ENCODE measurements at regions not wholly inside any gene's neighbourhood (a gene's known extent, or its start where the extent isn't known, plus 50 kb on each side); places are given as distances from the start of the nearest gene placed in this dataset.

DNA sequence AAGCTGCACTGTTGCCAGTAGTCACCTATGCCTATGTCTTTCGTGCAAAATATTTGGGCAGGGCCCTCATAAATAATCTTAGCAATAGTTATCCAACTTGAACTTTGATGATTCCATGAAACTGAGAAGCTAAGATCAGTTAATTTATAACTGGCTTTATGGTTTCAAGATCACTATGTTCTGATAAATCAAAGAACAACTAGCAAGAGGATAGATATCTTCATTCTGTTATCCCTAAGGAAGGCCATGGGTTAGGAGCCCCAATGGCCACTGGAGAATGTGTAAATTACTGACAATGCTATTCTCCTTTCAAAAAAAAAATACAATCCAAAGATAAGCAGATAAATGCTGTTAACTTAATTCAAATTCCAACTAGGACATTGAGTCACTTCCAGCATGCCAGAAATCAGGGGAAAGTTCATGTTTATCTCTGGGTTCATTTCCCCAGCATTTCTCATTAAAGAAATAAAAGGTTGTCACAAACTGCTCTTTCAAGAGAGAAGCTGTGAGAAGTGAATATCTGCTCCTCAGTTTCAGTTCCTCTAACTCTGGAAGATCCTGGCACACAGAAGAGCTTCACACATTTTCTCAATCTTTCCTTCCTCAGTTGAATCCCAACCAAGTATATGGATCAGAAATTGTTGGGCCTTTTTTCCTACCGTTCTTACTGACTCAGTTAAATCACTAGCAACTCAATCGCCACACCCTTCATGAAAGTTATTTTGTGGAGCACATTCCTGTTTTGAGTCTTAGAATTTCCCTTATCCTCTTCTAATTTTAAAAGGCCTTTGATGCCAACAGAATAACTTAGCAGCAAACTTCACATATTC lies 59.6 kb upstream of the SLC1A1 start:
- H3K79me2 ChIP-seq (replicated peaks; ENCODE audit: insufficient read depth, low read length): no peaks in the 10 kb centered on the region
- H2AFZ ChIP-seq (ENCODE audit: low read depth, low read length): no peak overlapping the region
- H3K4me2 ChIP-seq (ENCODE audit: low read length): no peak overlapping the region
- H3K27ac ChIP-seq (ENCODE audit: low read length): no peak overlapping the region
- TF ChIP-seq, protein P1, sequence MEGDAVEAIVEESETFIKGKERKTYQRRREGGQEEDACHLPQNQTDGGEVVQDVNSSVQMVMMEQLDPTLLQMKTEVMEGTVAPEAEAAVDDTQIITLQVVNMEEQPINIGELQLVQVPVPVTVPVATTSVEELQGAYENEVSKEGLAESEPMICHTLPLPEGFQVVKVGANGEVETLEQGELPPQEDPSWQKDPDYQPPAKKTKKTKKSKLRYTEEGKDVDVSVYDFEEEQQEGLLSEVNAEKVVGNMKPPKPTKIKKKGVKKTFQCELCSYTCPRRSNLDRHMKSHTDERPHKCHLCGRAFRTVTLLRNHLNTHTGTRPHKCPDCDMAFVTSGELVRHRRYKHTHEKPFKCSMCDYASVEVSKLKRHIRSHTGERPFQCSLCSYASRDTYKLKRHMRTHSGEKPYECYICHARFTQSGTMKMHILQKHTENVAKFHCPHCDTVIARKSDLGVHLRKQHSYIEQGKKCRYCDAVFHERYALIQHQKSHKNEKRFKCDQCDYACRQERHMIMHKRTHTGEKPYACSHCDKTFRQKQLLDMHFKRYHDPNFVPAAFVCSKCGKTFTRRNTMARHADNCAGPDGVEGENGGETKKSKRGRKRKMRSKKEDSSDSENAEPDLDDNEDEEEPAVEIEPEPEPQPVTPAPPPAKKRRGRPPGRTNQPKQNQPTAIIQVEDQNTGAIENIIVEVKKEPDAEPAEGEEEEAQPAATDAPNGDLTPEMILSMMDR (IDR thresholded peaks at IDR 0.05; ENCODE audit: poor library complexity, severe bottlenecking): no peak
- no peak for TF ChIP-seq POLR2AphosphoS5 (IDR thresholded peaks at IDR 0.05)
- TF ChIP-seq SMC3 (conservative IDR thresholded peaks at IDR 0.05; ENCODE audit: poor library complexity): no peak
- no peaks in the 10 kb centered on the region for H4K20me1 ChIP-seq (ENCODE audit: insufficient read depth)
- H3K36me3 ChIP-seq (ENCODE audit: insufficient read depth, low read length): no peaks in the 10 kb centered on the region
- H3K27me3 ChIP-seq (ENCODE audit: insufficient read depth, low read depth, low read length): no peaks in the 10 kb centered on the region
- no peaks in the 10 kb centered on the region for H3K9me2 ChIP-seq (ENCODE audit: insufficient read depth, low read length)
- no peak overlapping the region for H3K4me3 ChIP-seq (ENCODE audit: low read length)
- no peaks in the 10 kb centered on the region for H3K9me3 ChIP-seq (ENCODE audit: low read length)
- H3K9ac ChIP-seq (ENCODE audit: low read length): no peak overlapping the region
- no peaks in the 10 kb centered on the region for H3F3A ChIP-seq (ENCODE audit: insufficient read depth, low read length, poor library complexity, severe bottlenecking)

DNA sequence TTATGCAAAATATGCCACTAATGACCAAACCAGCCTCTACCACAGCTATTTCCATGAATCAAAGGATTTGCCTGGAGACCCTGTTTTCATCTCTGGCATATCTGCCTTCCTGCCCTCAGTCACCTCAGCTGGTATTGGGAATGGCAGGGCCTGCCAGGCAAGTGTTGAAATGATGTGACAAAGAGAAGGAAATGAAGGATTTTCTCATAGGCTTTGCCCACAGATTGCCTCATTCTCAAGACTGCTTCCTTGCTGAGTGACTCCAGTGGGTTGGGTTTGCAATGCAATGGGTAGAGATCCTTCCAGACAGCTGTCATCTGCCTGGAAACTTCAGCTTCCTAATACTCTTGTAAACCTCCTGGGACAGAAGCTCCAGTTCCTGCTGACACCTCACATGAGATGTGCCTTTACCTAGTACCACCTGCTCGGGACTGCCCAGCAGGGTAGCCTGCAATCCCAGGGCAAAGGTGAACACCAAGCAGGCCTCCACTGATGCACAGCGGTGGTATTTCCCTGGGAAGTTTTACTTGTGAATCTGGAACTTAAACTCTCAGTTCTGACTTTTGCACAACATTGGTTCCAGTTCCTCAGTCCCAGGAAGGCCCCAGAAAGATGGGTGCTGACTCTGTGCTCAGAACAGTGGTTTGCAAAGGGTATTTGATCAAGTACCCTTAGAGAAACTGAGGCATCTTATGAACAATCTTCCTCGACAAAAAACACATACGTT lies 64.8 kb upstream of the SLC1A1 start:
- Histone ChIP-seq H3K9me3 (ENCODE audit: low read length) (no peaks in the 10 kb centered on the region), H3F3A (ENCODE audit: insufficient read depth, low read length, poor library complexity, severe bottlenecking) (no peaks in the 10 kb centered on the region), H3K4me3 (ENCODE audit: low read length) (no peak overlapping the region), H3K27ac (ENCODE audit: low read length) (no peak overlapping the region), H3K4me2 (ENCODE audit: low read length) (no peak overlapping the region), H3K9me2 (ENCODE audit: insufficient read depth, low read length) (no peaks in the 10 kb centered on the region), H3K79me2 (replicated peaks; ENCODE audit: insufficient read depth, low read length) (no peaks in the 10 kb centered on the region), H3K27me3 (ENCODE audit: insufficient read depth, low read depth, low read length) (no peaks in the 10 kb centered on the region), H3K9ac (ENCODE audit: low read length) (no peak overlapping the region), H4K20me1 (ENCODE audit: insufficient read depth) (no peaks in the 10 kb centered on the region), H2AFZ (ENCODE audit: low read depth, low read length) (no peak overlapping the region), H3K36me3 (ENCODE audit: insufficient read depth, low read length) (no peaks in the 10 kb centered on the region)
- TF ChIP-seq SMC3 (conservative IDR thresholded peaks at IDR 0.05; ENCODE audit: poor library complexity) (no peak), EZH2 (IDR thresholded peaks at IDR 0.05; ENCODE audit: borderline replicate concordance, insufficient read depth, low read length, poor library complexity, severe bottlenecking) (no peak), RAD21 (conservative IDR thresholded peaks at IDR 0.05) (no peak), TAF1 (IDR thresholded peaks at IDR 0.05; ENCODE audit: low read depth) (no peak), POLR2AphosphoS5 (IDR thresholded peaks at IDR 0.05) (no peak), MXI1 (conservative IDR thresholded peaks at IDR 0.05; ENCODE audit: poor library complexity, severe bottlenecking) (no peak), EP300 (conservative IDR thresholded peaks at IDR 0.05; ENCODE audit: poor library complexity, severe bottlenecking) (no peak)
- TF ChIP-seq, protein P2, sequence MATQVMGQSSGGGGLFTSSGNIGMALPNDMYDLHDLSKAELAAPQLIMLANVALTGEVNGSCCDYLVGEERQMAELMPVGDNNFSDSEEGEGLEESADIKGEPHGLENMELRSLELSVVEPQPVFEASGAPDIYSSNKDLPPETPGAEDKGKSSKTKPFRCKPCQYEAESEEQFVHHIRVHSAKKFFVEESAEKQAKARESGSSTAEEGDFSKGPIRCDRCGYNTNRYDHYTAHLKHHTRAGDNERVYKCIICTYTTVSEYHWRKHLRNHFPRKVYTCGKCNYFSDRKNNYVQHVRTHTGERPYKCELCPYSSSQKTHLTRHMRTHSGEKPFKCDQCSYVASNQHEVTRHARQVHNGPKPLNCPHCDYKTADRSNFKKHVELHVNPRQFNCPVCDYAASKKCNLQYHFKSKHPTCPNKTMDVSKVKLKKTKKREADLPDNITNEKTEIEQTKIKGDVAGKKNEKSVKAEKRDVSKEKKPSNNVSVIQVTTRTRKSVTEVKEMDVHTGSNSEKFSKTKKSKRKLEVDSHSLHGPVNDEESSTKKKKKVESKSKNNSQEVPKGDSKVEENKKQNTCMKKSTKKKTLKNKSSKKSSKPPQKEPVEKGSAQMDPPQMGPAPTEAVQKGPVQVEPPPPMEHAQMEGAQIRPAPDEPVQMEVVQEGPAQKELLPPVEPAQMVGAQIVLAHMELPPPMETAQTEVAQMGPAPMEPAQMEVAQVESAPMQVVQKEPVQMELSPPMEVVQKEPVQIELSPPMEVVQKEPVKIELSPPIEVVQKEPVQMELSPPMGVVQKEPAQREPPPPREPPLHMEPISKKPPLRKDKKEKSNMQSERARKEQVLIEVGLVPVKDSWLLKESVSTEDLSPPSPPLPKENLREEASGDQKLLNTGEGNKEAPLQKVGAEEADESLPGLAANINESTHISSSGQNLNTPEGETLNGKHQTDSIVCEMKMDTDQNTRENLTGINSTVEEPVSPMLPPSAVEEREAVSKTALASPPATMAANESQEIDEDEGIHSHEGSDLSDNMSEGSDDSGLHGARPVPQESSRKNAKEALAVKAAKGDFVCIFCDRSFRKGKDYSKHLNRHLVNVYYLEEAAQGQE (IDR thresholded peaks at IDR 0.05; ENCODE audit: borderline replicate concordance): no peak
- TF ChIP-seq, protein P1 (IDR thresholded peaks at IDR 0.05; ENCODE audit: poor library complexity, severe bottlenecking): no peak

All from neural cell (in vitro differentiated cells).